ENCODE measurements at regions not wholly inside any gene's neighbourhood (a gene's known extent, or its start where the extent isn't known, plus 50 kb on each side); places are given as distances from the start of the nearest gene placed in this dataset.

DNA sequence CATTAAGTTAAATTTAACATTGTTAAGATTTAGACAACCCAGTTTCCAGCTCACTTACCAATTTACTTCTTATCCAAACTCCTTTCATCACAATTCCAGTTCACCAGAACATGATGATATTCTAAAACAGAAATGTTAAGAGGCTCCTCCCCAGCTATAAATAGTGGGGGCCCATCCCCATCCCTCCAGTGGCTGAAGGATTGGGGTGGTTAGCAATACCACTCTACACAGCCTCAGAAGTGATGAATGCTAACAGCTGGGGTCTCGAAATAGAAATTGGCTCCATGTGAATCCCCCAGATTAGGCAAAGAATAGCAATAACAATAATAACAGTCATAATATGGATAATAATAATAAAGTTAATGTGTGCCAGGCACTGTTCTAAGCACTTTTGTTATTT lies 97.9 kb upstream of the NCAM1 start:
- H3K4me3 ChIP-seq (ENCODE audit: low read length) = no peak overlapping the region
- no peak for DNase-seq (ENCODE audit: low read depth)
- TF ChIP-seq, protein P1, sequence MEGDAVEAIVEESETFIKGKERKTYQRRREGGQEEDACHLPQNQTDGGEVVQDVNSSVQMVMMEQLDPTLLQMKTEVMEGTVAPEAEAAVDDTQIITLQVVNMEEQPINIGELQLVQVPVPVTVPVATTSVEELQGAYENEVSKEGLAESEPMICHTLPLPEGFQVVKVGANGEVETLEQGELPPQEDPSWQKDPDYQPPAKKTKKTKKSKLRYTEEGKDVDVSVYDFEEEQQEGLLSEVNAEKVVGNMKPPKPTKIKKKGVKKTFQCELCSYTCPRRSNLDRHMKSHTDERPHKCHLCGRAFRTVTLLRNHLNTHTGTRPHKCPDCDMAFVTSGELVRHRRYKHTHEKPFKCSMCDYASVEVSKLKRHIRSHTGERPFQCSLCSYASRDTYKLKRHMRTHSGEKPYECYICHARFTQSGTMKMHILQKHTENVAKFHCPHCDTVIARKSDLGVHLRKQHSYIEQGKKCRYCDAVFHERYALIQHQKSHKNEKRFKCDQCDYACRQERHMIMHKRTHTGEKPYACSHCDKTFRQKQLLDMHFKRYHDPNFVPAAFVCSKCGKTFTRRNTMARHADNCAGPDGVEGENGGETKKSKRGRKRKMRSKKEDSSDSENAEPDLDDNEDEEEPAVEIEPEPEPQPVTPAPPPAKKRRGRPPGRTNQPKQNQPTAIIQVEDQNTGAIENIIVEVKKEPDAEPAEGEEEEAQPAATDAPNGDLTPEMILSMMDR (conservative IDR thresholded peaks at IDR 0.05; ENCODE audit: low read length) = no peak

DNA sequence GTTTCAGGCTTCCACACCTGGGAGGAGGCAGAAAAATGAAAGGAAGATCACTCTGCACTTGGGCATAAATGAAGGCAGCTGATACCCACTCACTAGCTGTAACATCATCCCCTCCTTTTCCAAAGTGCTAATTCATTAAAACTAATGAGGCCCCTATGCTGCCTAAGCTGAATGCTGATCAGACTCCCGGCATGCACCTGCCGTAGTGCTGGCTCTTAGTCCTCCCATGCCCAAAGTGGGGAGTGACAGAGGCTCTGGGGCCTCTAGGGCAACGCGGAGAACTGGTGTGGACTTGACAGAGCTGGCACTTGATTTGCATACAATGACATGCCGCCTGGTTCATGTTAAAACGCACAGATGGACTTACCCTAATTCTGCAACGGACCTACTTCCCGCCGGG lies 96.5 kb upstream of the NCAM1 start:
- no peak for DNase-seq (ENCODE audit: low read depth)
- no peak overlapping the region for H3K4me3 ChIP-seq (ENCODE audit: low read length)
- TF ChIP-seq, protein P1 (conservative IDR thresholded peaks at IDR 0.05; ENCODE audit: low read length) = no peak

DNA sequence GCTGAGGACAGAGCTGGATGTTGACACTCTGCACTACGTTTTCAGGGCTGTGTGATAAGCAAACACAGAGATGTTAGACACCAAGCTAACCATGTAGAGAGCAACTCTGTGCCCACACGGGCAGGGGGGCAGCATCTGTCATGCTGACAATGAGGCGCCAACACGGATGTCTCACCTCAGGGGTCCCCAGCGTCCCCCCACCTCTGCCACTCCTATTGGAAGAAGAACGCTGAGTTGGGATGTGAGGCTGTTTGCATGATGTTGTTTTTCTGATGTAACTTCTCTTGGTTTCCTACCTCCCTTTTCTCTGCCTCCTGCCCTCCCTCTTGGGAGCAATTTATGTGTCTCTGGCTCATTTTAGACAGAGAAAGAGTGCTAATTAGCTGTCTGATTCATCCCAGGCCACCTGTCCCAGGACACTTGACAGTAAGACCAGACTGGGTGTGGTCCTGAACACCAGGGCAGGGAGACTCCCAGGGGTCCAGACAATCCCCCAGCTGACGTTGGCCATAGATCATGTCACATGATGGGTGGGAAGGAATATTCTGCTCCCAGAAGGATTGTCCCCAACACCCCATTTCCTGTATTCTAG lies 89.2 kb upstream of the NCAM1 start:
- DNase-seq (ENCODE audit: low read depth) = no peak
- TF ChIP-seq, protein P1 (conservative IDR thresholded peaks at IDR 0.05; ENCODE audit: low read length) = no peak
- no peak overlapping the region for H3K4me3 ChIP-seq (ENCODE audit: low read length)

DNA sequence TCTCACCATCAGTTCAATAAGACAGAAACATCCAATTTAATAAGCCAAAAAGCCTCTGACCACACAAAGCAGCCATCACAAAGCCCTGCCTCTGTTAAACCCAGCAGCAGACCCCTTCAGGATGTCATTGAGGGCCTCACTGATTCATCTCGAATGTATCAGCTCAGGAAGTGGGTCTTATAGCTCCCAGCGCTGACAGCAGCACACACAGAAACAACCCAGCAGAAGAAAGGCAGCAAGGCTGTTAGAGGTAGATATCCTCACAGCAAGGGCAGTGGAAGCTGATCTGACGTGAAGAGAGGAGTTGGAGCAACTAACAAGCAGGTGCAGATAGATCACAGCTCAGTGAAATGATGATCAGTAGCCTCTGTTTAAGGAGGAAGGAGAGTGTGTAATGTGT lies 86.2 kb upstream of the NCAM1 start:
- TF ChIP-seq, protein P1 (conservative IDR thresholded peaks at IDR 0.05; ENCODE audit: low read length) = no peak
- DNase-seq (ENCODE audit: low read depth) = no peak

DNA sequence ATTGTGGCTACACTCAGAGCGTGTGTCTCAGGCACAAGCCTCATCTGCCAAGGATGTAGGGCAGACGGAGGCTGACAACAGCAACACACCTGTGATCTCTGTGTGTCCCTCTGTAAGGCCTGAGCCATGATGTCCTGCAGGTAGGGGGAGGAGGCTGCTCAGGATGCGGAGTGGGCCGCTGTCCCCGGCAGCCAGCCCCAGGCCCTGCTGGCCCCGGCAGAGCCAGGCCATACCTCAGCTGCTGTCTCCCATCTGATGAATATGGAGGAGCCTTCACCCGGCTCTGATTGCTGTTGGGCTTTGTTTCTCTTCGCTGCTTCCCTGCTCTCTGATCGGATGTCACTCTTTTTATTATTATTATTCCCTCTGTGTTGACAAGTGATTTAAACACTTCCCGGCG lies 83.6 kb upstream of the NCAM1 start:
- no peak for DNase-seq (ENCODE audit: low read depth)
- no peak overlapping the region for H3K4me3 ChIP-seq (ENCODE audit: low read length)

More for the DNA sequence above, 86.2 kb upstream of the NCAM1 start:
- no peak overlapping the region for H3K4me3 ChIP-seq (ENCODE audit: low read length)

DNA sequence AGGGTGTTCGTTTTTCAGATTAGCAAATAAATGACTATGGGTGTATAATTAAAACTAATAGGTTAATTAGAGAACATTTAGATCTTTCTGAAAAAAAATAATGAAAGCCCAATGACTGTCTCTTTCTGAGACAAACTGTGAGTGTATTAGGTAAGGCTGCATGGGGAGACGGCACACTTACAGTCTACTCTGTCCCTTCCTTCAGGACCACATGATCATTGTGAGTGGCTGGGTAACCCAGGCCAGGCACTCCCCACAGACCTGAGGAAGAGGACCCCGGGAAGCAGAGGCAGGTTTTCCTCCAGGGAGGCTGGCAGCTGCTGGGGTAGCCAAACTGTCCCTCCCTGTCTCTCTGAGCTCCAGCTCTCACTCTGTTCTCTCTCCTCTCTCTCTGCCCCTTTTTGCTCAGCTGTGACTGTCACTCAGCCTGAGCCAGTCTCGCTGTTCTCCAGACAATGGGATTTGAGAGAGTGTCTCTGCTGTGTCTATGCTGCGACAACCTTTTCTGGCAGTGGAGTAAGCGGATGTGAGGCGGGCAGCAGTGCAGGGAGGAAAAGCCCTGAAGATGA lies 83.1 kb upstream of the NCAM1 start:
- H3K4me3 ChIP-seq (ENCODE audit: low read length) = no peak overlapping the region
- TF ChIP-seq, protein P1 (conservative IDR thresholded peaks at IDR 0.05; ENCODE audit: low read length) = no peak
- no peak for DNase-seq (ENCODE audit: low read depth)

More for the DNA sequence above, 83.6 kb upstream of the NCAM1 start:
- TF ChIP-seq, protein P1 (conservative IDR thresholded peaks at IDR 0.05; ENCODE audit: low read length) = no peak

DNA sequence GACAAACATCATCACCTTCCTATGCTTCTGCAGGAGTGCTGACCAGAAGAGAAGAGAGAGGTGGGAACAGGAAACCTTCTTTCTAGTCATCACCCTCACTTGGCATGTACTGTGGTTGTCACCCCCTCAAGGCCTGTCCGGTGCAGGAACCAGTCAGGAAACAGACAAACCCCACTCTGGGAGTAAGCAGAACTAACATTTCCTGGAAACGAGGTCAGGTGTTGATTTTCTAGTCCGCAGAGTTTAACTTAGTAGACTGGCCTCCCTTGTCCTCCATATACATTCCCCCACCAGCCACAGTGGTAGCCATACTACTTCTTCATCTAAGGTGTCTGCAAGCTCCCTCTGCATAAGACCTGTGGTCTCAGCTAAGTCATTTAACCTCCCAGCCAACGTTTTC lies 80.7 kb upstream of the NCAM1 start:
- no peak for DNase-seq (ENCODE audit: low read depth)
- no peak overlapping the region for H3K4me3 ChIP-seq (ENCODE audit: low read length)
- TF ChIP-seq, protein P1 (conservative IDR thresholded peaks at IDR 0.05; ENCODE audit: low read length) = no peak

All from AG10803 (cell line).